Kidney (tissue), 13 donors: ENCODE measurements at regions not wholly inside any gene's neighbourhood (a gene's known extent, or its start where the extent isn't known, plus 50 kb on each side); places are given as distances from the start of the nearest gene placed in this dataset.

ENCODE experiments used
- DNase-seq, 5 donors: peaks; one replicate each; pipeline ENCODE4 v3.0.0-alpha.2; 2013 to 2020
- FAIRE-seq: peaks from 2 replicates; lab custom pipeline; 2012; peaks lifted over from hg19 to GRCh38; lab: Jason Lieb, UNC
- H3K27ac ChIP-seq, 2 donors: one replicate each; pipeline ENCODE4 v1.7.0; 2013; ENCODE audit warnings: low read depth in 2 of 2, low read length in 2 of 2, inconsistent platforms in 1 of 2
- H3K27me3 ChIP-seq: one replicate; pipeline ENCODE4 v1.7.1; 2013; ENCODE audit warnings: low read length, inconsistent platforms; ENCODE audit not compliant: control insufficient read depth, insufficient read depth
- H3K36me3 ChIP-seq, 3 donors: one replicate each; pipeline versions ENCODE4 v1.7.0 to v1.7.1; 2013; ENCODE audit warnings: low read length in 3 of 3, control low read depth in 1 of 3, inconsistent platforms in 1 of 3; ENCODE audit not compliant: insufficient read depth in 3 of 3, control insufficient read depth in 2 of 3
- H3K4me1 ChIP-seq, 3 donors: one replicate each; pipeline versions ENCODE4 v1.7.0 to v1.7.1; 2013; ENCODE audit warnings: low read length in 3 of 3, inconsistent platforms in 1 of 3, low read depth in 1 of 3; ENCODE audit not compliant: control insufficient read depth in 2 of 3, insufficient read depth in 2 of 3
- H3K4me3 ChIP-seq, 3 donors: one replicate each; pipeline versions ENCODE4 v1.7.0 to v1.8.1; 2013; ENCODE audit warnings: low read length in 3 of 3, control low read depth in 1 of 3, inconsistent platforms in 1 of 3
- H3K9ac ChIP-seq, 3 donors: one replicate each; pipeline versions ENCODE4 v1.7.0 to v1.7.1; 2013; ENCODE audit warnings: low read length in 3 of 3, control low read depth in 1 of 3, inconsistent platforms in 1 of 3
- H3K9me3 ChIP-seq, 3 donors: one replicate each; pipeline versions ENCODE4 v1.7.0 to v1.7.1; 2013; ENCODE audit warnings: low read length in 3 of 3, control low read depth in 1 of 3, inconsistent platforms in 1 of 3; ENCODE audit not compliant: control insufficient read depth in 2 of 3, insufficient read depth in 1 of 3
- intact Hi-C: fragments of 100-400 bp; cut with DNase I; formaldehyde crosslinking; loops from one replicate; pipeline ENCODE4 v1.11.1; 2022
- TF ChIP-seq, protein P1 (sequence below): IDR thresholded peaks from 3 replicates; pipeline ENCODE4 v1.5.1; 2012; ENCODE audit warnings: mild to moderate bottlenecking, moderate library complexity, borderline replicate concordance; ENCODE audit not compliant: insufficient read depth; ENCODE audit errors: extremely low read depth
- donor health status: control.
- donor health status: control.
- donor health status: control.
- donor health status: control.
- donor health status: control.
- donor health status: DM: yes; HTN: yes; CAD: no.
- donor health status: Normal renal cell carcinoma (clear cell type).

DNA sequence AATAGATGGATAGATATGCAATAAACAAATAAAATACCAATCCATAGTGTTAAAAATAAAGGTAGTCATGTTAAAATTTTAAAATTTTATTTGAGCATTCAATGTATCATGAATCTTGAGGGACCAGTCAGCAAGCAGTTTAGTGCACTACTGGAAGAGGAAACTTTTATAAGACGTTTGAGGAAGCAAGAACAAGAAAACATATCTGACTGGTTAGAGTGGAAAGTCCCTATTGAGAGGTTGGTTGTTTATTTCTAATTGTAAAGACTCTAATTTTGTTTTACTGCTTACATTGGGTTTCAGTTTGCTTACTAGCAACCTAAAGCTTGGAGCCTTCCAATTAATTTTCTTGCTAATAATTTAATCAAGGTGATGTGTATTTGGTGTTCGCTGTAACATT is 786.2 kb downstream of the RAB28 start:
- TF ChIP-seq, protein P1, sequence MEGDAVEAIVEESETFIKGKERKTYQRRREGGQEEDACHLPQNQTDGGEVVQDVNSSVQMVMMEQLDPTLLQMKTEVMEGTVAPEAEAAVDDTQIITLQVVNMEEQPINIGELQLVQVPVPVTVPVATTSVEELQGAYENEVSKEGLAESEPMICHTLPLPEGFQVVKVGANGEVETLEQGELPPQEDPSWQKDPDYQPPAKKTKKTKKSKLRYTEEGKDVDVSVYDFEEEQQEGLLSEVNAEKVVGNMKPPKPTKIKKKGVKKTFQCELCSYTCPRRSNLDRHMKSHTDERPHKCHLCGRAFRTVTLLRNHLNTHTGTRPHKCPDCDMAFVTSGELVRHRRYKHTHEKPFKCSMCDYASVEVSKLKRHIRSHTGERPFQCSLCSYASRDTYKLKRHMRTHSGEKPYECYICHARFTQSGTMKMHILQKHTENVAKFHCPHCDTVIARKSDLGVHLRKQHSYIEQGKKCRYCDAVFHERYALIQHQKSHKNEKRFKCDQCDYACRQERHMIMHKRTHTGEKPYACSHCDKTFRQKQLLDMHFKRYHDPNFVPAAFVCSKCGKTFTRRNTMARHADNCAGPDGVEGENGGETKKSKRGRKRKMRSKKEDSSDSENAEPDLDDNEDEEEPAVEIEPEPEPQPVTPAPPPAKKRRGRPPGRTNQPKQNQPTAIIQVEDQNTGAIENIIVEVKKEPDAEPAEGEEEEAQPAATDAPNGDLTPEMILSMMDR = no peak
- FAIRE-seq = no peak
- Histone ChIP-seq H3K9ac (no peak overlapping the region), H3K9me3 (no peaks in the 10 kb centered on the region), H3K4me1 (no peaks in the 10 kb centered on the region), H3K27me3 (no peaks in the 10 kb centered on the region), H3K4me3 (no peak overlapping the region), H3K27ac (no peak overlapping the region), H3K36me3 (no peaks in the 10 kb centered on the region)
- intact Hi-C loops = no loop called here
- DNase-seq = no peak

DNA sequence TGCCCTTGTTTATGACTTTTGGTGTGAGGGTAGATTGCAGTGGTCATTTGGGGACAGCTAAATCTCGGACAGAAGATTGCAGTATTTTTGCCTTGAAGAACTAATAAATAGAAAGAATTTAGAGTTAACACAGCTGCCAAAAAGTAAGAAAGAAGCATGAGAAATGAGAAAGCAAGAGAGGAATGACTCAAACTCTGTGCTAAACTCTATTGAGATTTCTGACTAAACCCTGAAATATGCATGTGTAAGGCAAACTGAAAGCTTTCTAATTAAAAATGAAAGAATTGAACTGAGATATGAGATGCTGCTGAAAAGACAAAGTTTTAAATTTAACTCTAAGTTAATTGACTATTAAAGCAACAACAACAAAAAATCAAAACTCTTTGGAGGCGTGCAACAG is 791.3 kb downstream of the RAB28 start:
- FAIRE-seq = no peak

DNA sequence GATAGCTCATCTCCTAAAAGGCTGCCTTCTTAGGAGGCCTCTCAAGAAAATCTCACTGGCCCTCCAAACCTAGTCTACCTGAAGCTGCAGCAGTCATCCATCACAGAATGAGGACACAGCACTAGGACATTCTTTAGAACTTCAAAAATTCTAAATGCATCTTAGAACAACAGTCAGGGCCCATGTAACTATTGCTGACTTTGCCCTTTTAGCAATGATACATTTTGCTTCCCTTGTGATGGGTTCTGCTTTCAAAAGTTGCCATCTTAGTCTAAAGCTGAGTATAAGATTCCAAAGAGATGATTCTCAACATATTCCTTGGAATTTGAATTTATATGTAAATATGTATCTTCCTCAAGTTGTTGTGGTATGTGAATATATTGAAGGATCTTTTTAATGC is 793.0 kb downstream of the RAB28 start:
- no peaks in the 10 kb centered on the region for H3K4me1 ChIP-seq
- no peak for FAIRE-seq
- TF ChIP-seq, protein P1 = no peak

More for the DNA sequence above, 791.3 kb downstream of the RAB28 start:
- H3K4me3 ChIP-seq = no peak overlapping the region
- TF ChIP-seq, protein P1 = no peak
- no peak for DNase-seq
- H3K9ac ChIP-seq = no peak overlapping the region
- H3K27me3 ChIP-seq = no peaks in the 10 kb centered on the region
- no peak overlapping the region for H3K27ac ChIP-seq
- H3K4me1 ChIP-seq = no peaks in the 10 kb centered on the region
- H3K36me3 ChIP-seq = no peaks in the 10 kb centered on the region
- intact Hi-C loops = no loop called here
- no peaks in the 10 kb centered on the region for H3K9me3 ChIP-seq

DNA sequence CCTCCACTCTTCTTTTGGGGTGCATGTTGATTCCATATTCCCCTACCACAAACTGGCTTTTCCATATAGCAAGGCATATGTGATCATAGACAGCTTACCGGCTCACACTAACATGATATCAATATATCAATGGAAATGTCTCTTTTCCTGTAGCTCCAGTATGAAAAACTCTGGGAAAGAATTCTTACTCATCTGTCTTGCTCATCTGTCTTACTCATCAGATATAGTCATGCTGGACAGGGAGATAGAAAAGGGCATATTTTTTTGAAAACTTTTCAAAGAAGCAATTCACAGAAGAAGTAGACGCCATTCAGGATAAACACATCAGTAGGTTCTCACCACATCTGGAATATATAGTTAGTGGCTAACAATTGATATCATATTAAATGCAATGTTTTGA is 794.7 kb downstream of the RAB28 start:
- intact Hi-C loops = no loop called here
- H3K36me3 ChIP-seq = no peaks in the 10 kb centered on the region
- H3K4me1 ChIP-seq = no peaks in the 10 kb centered on the region
- no peak overlapping the region for H3K27ac ChIP-seq
- H3K27me3 ChIP-seq = no peaks in the 10 kb centered on the region
- no peak for DNase-seq
- no peak overlapping the region for H3K9ac ChIP-seq
- H3K9me3 ChIP-seq = no peaks in the 10 kb centered on the region
- no peak for FAIRE-seq
- TF ChIP-seq, protein P1 = no peak
- H3K4me3 ChIP-seq = no peak overlapping the region

More for the DNA sequence above, 793.0 kb downstream of the RAB28 start:
- Histone ChIP-seq H3K9me3 (no peaks in the 10 kb centered on the region), H3K4me3 (no peak overlapping the region), H3K27me3 (no peaks in the 10 kb centered on the region), H3K9ac (no peak overlapping the region), H3K36me3 (no peaks in the 10 kb centered on the region), H3K27ac (no peak overlapping the region)
- DNase-seq = no peak
- intact Hi-C loops = no loop called here
